K562 (cell line): ENCODE measurements at regions not wholly inside any gene's neighbourhood (a gene's known extent, or its start where the extent isn't known, plus 50 kb on each side); places are given as distances from the start of the nearest gene placed in this dataset.

Source experiments
- ATAC-seq: fragments of 200-7000 bp; cut with Tn5 transposase; 3 replicates; pipeline ENCODE4 v1.9.1; 2020; ENCODE audit warnings: moderate library complexity
- BruUV-seq: library from RNA; stranded (reverse); fragments of 400-500 nt; replicated peaks from 2 replicates; lab custom pipeline; 2021; lab: Mats Ljungman, UMichigan
- CTCF ChIA-PET: fragments of 300-600 bp; formaldehyde crosslinking; extraction: SDS; loops from one replicate; lab custom pipeline; 2021; ENCODE audit warnings: low intra/inter-chr PET ratio; lab: Yijun Ruan, JAX
- POLR2A ChIA-PET: fragments of 300-600, 350-650 bp; sonication (Branson Sonifier 250); formaldehyde crosslinking; extraction: SDS; loops from one replicate; lab custom pipeline; 2021; ENCODE audit warnings: antibody characterized with exemption, inconsistent platforms; lab: Yijun Ruan, JAX
- DNase-seq, 4 experiments: peaks; one replicate each; pipeline versions ENCODE4 v3.0.0 to v3.0.0-alpha.2; 2011 to 2018; ENCODE audit warnings: low spot score in 3 of 4, mixed read lengths in 3 of 4; ENCODE audit errors: extremely low read depth in 1 of 4
- FAIRE-seq: peaks from 2 replicates; lab custom pipeline; 2011; peaks lifted over from hg19 to GRCh38; lab: Jason Lieb, UNC
- H2AFZ ChIP-seq: 2 replicates; pipeline ENCODE4 v1.6.0; 2011; ENCODE audit warnings: low read depth, low read length, control low read depth, inconsistent platforms
- H3K27ac ChIP-seq: fragments of 200-600 bp; 3 replicates; pipeline ENCODE4 v1.8.0; 2011; ENCODE audit warnings: low read depth, mild to moderate bottlenecking, control low read depth, inconsistent platforms, low read length, moderate library complexity, mixed read lengths; ENCODE audit errors: extremely low read depth
- H3K27me3 ChIP-seq, 2 experiments: fragments of 300-600 bp in 1 of 2; 2 replicates in 1 of 2; 3 replicates in 1 of 2; pipeline versions ENCODE4 v1.6.0 to v1.8.0; 2011; ENCODE audit warnings: inconsistent platforms in 2 of 2, low read length in 2 of 2, mild to moderate bottlenecking in 1 of 2, mixed read lengths in 1 of 2, moderate library complexity in 1 of 2; ENCODE audit not compliant: control insufficient read depth in 2 of 2, insufficient read depth in 2 of 2
- H3K36me3 ChIP-seq: fragments of 300-600 bp; 3 replicates; pipeline ENCODE4 v1.8.0; 2011; ENCODE audit warnings: mild to moderate bottlenecking, low read length, inconsistent platforms; ENCODE audit not compliant: control insufficient read depth, insufficient read depth
- H3K4me1 ChIP-seq, 2 experiments: fragments of 200-600 bp in 1 of 2; replicated peaks in 1 of 2; 2 replicates in 1 of 2; 3 replicates in 1 of 2; pipeline versions ENCODE4 v1.5.1 to v1.8.0; 2011; ENCODE audit warnings: inconsistent platforms in 2 of 2, low read length in 2 of 2, mild to moderate bottlenecking in 1 of 2, mixed read lengths in 1 of 2, moderate library complexity in 1 of 2; ENCODE audit not compliant: control insufficient read depth in 2 of 2, insufficient read depth in 2 of 2
- H3K4me2 ChIP-seq: 2 replicates; pipeline ENCODE4 v1.6.1; 2011; ENCODE audit warnings: low read length, control low read depth, inconsistent platforms, mixed read lengths; ENCODE audit not compliant: insufficient read depth
- H3K4me3 ChIP-seq: fragments of 200-600 bp; sonication (generic), shearing (Covaris generic); 2 replicates; pipeline ENCODE4 v1.5.1; 2016; ENCODE audit warnings: control low read depth, inconsistent platforms
- H3K79me2 ChIP-seq: fragments of 200-600 bp; 3 replicates; pipeline ENCODE4 v1.8.0; 2011; ENCODE audit warnings: low read length, inconsistent platforms; ENCODE audit not compliant: control insufficient read depth, insufficient read depth
- H3K9ac ChIP-seq, 2 experiments: 2 replicates each; pipeline versions ENCODE4 v1.6.0 to v1.6.1; 2011; ENCODE audit warnings: low read depth in 2 of 2, low read length in 2 of 2, control low read depth in 1 of 2, inconsistent platforms in 1 of 2, mild to moderate bottlenecking in 1 of 2, mixed read lengths in 1 of 2; ENCODE audit not compliant: insufficient read depth in 1 of 2
- H3K9me1 ChIP-seq: one replicate; pipeline ENCODE4 v1.6.0; 2011; ENCODE audit warnings: inconsistent platforms, mild to moderate bottlenecking, low read length, moderate library complexity; ENCODE audit not compliant: control insufficient read depth, insufficient read depth
- H3K9me3 ChIP-seq: replicated peaks from 2 replicates; pipeline ENCODE4 v1.5.1; 2011; ENCODE audit warnings: low read depth, low read length, inconsistent platforms; ENCODE audit not compliant: control insufficient read depth, insufficient read depth
- H4K20me1 ChIP-seq: replicated peaks from 2 replicates; pipeline ENCODE4 v1.6.1; 2011; ENCODE audit warnings: low read length, inconsistent platforms, mixed read lengths; ENCODE audit not compliant: control insufficient read depth, insufficient read depth
- CREM ChIP-seq: IDR thresholded peaks from 2 replicates; pipeline ENCODE4 v1.6.1; 2014; ENCODE audit warnings: antibody characterized with exemption, low read depth
- ETV1 ChIP-seq: fragments of 450-650 bp; conservative IDR thresholded peaks from 2 replicates; pipeline ENCODE4 v1.6.1; 2016; ENCODE audit warnings: missing genetic modification characterization, control low read depth, low read depth, missing compliant biosample characterization
- IRF9 ChIP-seq: fragments of 450-650 bp; IDR thresholded peaks from 2 replicates; pipeline ENCODE4 v1.6.1; 2016; ENCODE audit warnings: missing biosample characterization, missing genetic modification characterization
- NELFE ChIP-seq: IDR thresholded peaks from 2 replicates; pipeline ENCODE4 v1.6.1; 2011; ENCODE audit warnings: mild to moderate bottlenecking; ENCODE audit not compliant: insufficient read depth, insufficient read length
- PURB ChIP-seq: sonication (generic); formaldehyde crosslinking; IDR thresholded peaks from 2 replicates; pipeline ENCODE4 v1.9.0; 2021; ENCODE audit warnings: low read depth, mild to moderate bottlenecking, missing genetic modification reagents
- RBFOX2 ChIP-seq: fragments of 200-400 bp; formaldehyde crosslinking; IDR thresholded peaks from 2 replicates; pipeline ENCODE4 v1.6.1; 2017; ENCODE audit warnings: low read depth, mild to moderate bottlenecking, low read length, moderate library complexity
- RBM39 ChIP-seq: fragments of 200-400 bp; formaldehyde crosslinking; optimal IDR thresholded peaks from 2 replicates; pipeline ENCODE3; 2018; ENCODE audit warnings: low read depth, low read length
- SMARCB1 ChIP-seq: IDR thresholded peaks from 2 replicates; pipeline ENCODE4 v1.6.1; 2011; ENCODE audit warnings: improper control_type of control experiment, low read depth; ENCODE audit not compliant: insufficient read length
- ZBTB1 ChIP-seq: sonication (generic); formaldehyde crosslinking; IDR thresholded peaks from 2 replicates; pipeline ENCODE4 v1.8.1; 2023; ENCODE audit warnings: missing genetic modification reagents, low read depth, mild to moderate bottlenecking, borderline replicate concordance
- ZFPM2 ChIP-seq: fragments of 250-450 bp; sonication (Bioruptor Pico); IDR thresholded peaks from 2 replicates; pipeline ENCODE4 v1.5.1; 2022; ENCODE audit warnings: mild to moderate bottlenecking
- ZMIZ1 ChIP-seq, 2 experiments: fragments of 150-350 bp in 1 of 2; IDR thresholded peaks; 2 replicates each; pipeline ENCODE4 v1.6.1; 2012 to 2016; ENCODE audit warnings: low read depth in 2 of 2, low read length in 2 of 2, mild to moderate bottlenecking in 1 of 2, moderate library complexity in 1 of 2
- ZNF436 ChIP-seq: fragments of 250-450, 450-650 bp; sonication (Bioruptor Pico); formaldehyde crosslinking; IDR thresholded peaks from 2 replicates; pipeline ENCODE4 v1.7.0; 2020; ENCODE audit warnings: mild to moderate bottlenecking
- WGBS: fragments of 100-300 bp; shearing (Covaris generic); methylation state at CpG from one replicate; pipeline ENCODE4 v1.1.6; 2016; ENCODE audit warnings: low coverage, mixed read lengths; ENCODE audit not compliant: insufficient coverage; ENCODE audit errors: missing lambda C conversion rate; 5-methylcytosine and 5-hydroxymethylcytosine counted together
- in situ Hi-C: fragments of 300-500 bp; cut with MboI; formaldehyde crosslinking; loops from 4 replicates; pipeline ENCODE4 v1.15.0; 2018; ENCODE audit warnings: inconsistent platforms, mixed read lengths
- intact Hi-C: fragments of 100-400 bp; cut with micrococcal nuclease; formaldehyde crosslinking; loops from 2 replicates; pipeline ENCODE4 v1.14.2; 2022
- TF ChIP-seq, protein P1 (sequence below): fragments of 250-450 bp; sonication (Bioruptor Pico); IDR thresholded peaks from 2 replicates; pipeline ENCODE4 v1.8.0; 2021; ENCODE audit warnings: moderate library complexity, mild to moderate bottlenecking, inconsistent platforms
- TF ChIP-seq, protein P2 (sequence below), 2 experiments: IDR thresholded peaks; 2 replicates each; pipeline ENCODE4 v1.6.1; 2012; ENCODE audit warnings: improper control_type of control experiment in 2 of 2, low read depth in 2 of 2, low read length in 2 of 2, borderline replicate concordance in 1 of 2
- TF ChIP-seq, protein P3 (sequence below): fragments of 450-650 bp; IDR thresholded peaks from 2 replicates; pipeline ENCODE4 v1.6.1; 2017; ENCODE audit warnings: antibody characterized with exemption

GRCh38 chr1:177440821-177441220, 270.1 kb downstream of the BRINP2 start:
- in situ Hi-C loops: no loop called here
- ChIA-PET POLR2A (no interaction called here), CTCF (no interaction called here)
- H3K27me3 ChIP-seq: no peaks in the 10 kb centered on the region
- H4K20me1 ChIP-seq: no peaks in the 10 kb centered on the region
- H3K4me3 ChIP-seq: no peak overlapping the region
- H3K36me3 ChIP-seq: no peaks in the 10 kb centered on the region
- no peak overlapping the region for H3K27ac ChIP-seq
- WGBS: 0% methylated on average over 4 of the region's 4 CpGs
- no peak overlapping the region for H2AFZ ChIP-seq
- intact Hi-C loops: no loop called here
- H3K9ac ChIP-seq: no peak overlapping the region
- no peaks in the 10 kb centered on the region for H3K9me1 ChIP-seq
- H3K4me2 ChIP-seq: no peak overlapping the region
- DNase-seq: no peak
- BruUV-seq: no TSS peak
- no peak for FAIRE-seq
- no peak for ATAC-seq
- H3K79me2 ChIP-seq: no peaks in the 10 kb centered on the region
- H3K4me1 ChIP-seq: no peaks in the 10 kb centered on the region
- H3K9me3 ChIP-seq: no peaks in the 10 kb centered on the region
- TF ChIP-seq ZMIZ1 (IDR thresholded peaks at IDR 0.05; ENCODE audit: low read depth in 2 of 2, low read length in 2 of 2): no peak
- TF ChIP-seq PURB (CRISPR knock-in tag): no peak
- no peak for TF ChIP-seq CREM
- TF ChIP-seq ETV1 (tag): no peak
- TF ChIP-seq NELFE: no peak
- TF ChIP-seq, protein P1, sequence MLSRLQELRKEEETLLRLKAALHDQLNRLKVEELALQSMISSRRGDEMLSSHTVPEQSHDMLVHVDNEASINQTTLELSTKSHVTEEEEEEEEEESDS (CRISPR knock-in tag): no peak
- TF ChIP-seq IRF9 (tag): no peak
- no peak for TF ChIP-seq RBM39
- TF ChIP-seq, protein P2, sequence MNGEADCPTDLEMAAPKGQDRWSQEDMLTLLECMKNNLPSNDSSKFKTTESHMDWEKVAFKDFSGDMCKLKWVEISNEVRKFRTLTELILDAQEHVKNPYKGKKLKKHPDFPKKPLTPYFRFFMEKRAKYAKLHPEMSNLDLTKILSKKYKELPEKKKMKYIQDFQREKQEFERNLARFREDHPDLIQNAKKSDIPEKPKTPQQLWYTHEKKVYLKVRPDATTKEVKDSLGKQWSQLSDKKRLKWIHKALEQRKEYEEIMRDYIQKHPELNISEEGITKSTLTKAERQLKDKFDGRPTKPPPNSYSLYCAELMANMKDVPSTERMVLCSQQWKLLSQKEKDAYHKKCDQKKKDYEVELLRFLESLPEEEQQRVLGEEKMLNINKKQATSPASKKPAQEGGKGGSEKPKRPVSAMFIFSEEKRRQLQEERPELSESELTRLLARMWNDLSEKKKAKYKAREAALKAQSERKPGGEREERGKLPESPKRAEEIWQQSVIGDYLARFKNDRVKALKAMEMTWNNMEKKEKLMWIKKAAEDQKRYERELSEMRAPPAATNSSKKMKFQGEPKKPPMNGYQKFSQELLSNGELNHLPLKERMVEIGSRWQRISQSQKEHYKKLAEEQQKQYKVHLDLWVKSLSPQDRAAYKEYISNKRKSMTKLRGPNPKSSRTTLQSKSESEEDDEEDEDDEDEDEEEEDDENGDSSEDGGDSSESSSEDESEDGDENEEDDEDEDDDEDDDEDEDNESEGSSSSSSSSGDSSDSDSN (IDR thresholded peaks at IDR 0.05; ENCODE audit: borderline replicate concordance in 1 of 2, low read depth in 2 of 2, low read length in 2 of 2): no peak
- no peak for TF ChIP-seq ZBTB1 (CRISPR knock-in tag)
- TF ChIP-seq, protein P3, sequence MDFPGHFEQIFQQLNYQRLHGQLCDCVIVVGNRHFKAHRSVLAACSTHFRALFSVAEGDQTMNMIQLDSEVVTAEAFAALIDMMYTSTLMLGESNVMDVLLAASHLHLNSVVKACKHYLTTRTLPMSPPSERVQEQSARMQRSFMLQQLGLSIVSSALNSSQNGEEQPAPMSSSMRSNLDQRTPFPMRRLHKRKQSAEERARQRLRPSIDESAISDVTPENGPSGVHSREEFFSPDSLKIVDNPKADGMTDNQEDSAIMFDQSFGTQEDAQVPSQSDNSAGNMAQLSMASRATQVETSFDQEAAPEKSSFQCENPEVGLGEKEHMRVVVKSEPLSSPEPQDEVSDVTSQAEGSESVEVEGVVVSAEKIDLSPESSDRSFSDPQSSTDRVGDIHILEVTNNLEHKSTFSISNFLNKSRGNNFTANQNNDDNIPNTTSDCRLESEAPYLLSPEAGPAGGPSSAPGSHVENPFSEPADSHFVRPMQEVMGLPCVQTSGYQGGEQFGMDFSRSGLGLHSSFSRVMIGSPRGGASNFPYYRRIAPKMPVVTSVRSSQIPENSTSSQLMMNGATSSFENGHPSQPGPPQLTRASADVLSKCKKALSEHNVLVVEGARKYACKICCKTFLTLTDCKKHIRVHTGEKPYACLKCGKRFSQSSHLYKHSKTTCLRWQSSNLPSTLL: no peak
- TF ChIP-seq SMARCB1: no peak
- no peak for TF ChIP-seq ZFPM2 (CRISPR knock-in tag)
- TF ChIP-seq ZNF436 (CRISPR knock-in tag): no peak
- no peak for TF ChIP-seq RBFOX2
